ENCODE measurements at regions not wholly inside any gene's neighbourhood (a gene's known extent, or its start where the extent isn't known, plus 50 kb on each side); places are given as distances from the start of the nearest gene placed in this dataset.
"Not testable (repeated sequence)": the region's sequence is repeated elsewhere in the genome, so short reads cannot be mapped to it uniquely, and the experiment has no call there.

- no peak for DNase-seq (ENCODE audit: low read depth, low spot score)
Observed at GRCh38 chr12:11446372-11446771, 51.0 kb upstream of the PRB2 start.

- no peak for DNase-seq (ENCODE audit: low read depth, low spot score)
Observed at GRCh38 chr12:11457996-11458645, 62.8 kb upstream of the PRB2 start.

GRCh38 chr12:11460343-11461023 is 65.1 kb upstream of the PRB2 start:
- peak; percentile 8 for DNase-seq (ENCODE audit: low read depth, low spot score)

- no peak for DNase-seq (ENCODE audit: low read depth, low spot score)
Observed at GRCh38 chr12:11461433-11461832, 66.1 kb upstream of the PRB2 start.

- no peak for DNase-seq (ENCODE audit: low read depth, low spot score)
Observed at GRCh38 chr12:11477110-11477509, 81.7 kb upstream of the PRB2 start.

- DNase-seq (ENCODE audit: low read depth, low spot score) = peak; percentile 37
Observed at GRCh38 chr12:11482955-11483354, 87.6 kb upstream of the PRB2 start.

- peak; percentile 90 for DNase-seq (ENCODE audit: low read depth, low spot score)
Observed at GRCh38 chr12:11486623-11487444, 91.5 kb upstream of the PRB2 start.

GRCh38 chr12:11496157-11496851 is 100.9 kb upstream of the PRB2 start:
- no peak for DNase-seq (ENCODE audit: low read depth, low spot score)

- no peak for DNase-seq (ENCODE audit: low read depth, low spot score)
Observed at GRCh38 chr12:11497438-11497837, 102.1 kb upstream of the PRB2 start.

- no peak for DNase-seq (ENCODE audit: low read depth, low spot score)
Observed at GRCh38 chr12:11497995-11498394, 102.6 kb upstream of the PRB2 start.

- DNase-seq (ENCODE audit: low read depth, low spot score) = not testable (repeated sequence)
Observed at GRCh38 chr12:11498574-11498973, 103.2 kb upstream of the PRB2 start.

GRCh38 chr12:11499806-11500187 is 104.4 kb upstream of the PRB2 start:
- no peak for DNase-seq (ENCODE audit: low read depth, low spot score)

- DNase-seq (ENCODE audit: low read depth, low spot score) = peak; percentile 95
Observed at GRCh38 chr12:11500188-11500860, 105.0 kb upstream of the PRB2 start.

GRCh38 chr12:11500861-11501230 is 105.5 kb upstream of the PRB2 start:
- no peak for DNase-seq (ENCODE audit: low read depth, low spot score)

- peak; percentile 72 for DNase-seq (ENCODE audit: low read depth, low spot score)
Observed at GRCh38 chr12:11508699-11509098, 113.3 kb upstream of the PRB2 start.

GRCh38 chr12:11509326-11509725 is 114.0 kb upstream of the PRB2 start:
- DNase-seq (ENCODE audit: low read depth, low spot score) = no peak

GRCh38 chr12:11510671-11511070 is 115.3 kb upstream of the PRB2 start:
- DNase-seq (ENCODE audit: low read depth, low spot score) = no peak

GRCh38 chr12:11513288-11513687 is 117.9 kb upstream of the PRB2 start:
- peak; percentile 21 for DNase-seq (ENCODE audit: low read depth, low spot score)

- DNase-seq (ENCODE audit: low read depth, low spot score) = no peak
Observed at GRCh38 chr12:11517080-11517479, 121.7 kb upstream of the PRB2 start.

GRCh38 chr12:11524446-11524845 is 125.0 kb upstream of the ETV6 start:
- DNase-seq (ENCODE audit: low read depth, low spot score) = no peak

GRCh38 chr12:11534064-11534463 is 115.4 kb upstream of the ETV6 start:
- DNase-seq (ENCODE audit: low read depth, low spot score) = no peak

GRCh38 chr12:11535127-11535526 is 114.3 kb upstream of the ETV6 start:
- no peak for DNase-seq (ENCODE audit: low read depth, low spot score)

Measured in astrocyte of the hippocampus (primary cell).